EH (cell line): ENCODE measurements at regions not wholly inside any gene's neighbourhood (a gene's known extent, or its start where the extent isn't known, plus 50 kb on each side); places are given as distances from the start of the nearest gene placed in this dataset.

ENCODE experiments used
- DNase-seq: peaks from one replicate; pipeline ENCODE4 v3.0.0-alpha.2; 2015; ENCODE audit warnings: low read depth

- DNase-seq: no peak
These were observed 54.8 kb upstream of the BTRC start for GRCh38 chr10:101299211-101299610.

GRCh38 chr10:101301111-101301731, 52.7 kb upstream of the BTRC start:
- peak; percentile 51 for DNase-seq

DNA sequence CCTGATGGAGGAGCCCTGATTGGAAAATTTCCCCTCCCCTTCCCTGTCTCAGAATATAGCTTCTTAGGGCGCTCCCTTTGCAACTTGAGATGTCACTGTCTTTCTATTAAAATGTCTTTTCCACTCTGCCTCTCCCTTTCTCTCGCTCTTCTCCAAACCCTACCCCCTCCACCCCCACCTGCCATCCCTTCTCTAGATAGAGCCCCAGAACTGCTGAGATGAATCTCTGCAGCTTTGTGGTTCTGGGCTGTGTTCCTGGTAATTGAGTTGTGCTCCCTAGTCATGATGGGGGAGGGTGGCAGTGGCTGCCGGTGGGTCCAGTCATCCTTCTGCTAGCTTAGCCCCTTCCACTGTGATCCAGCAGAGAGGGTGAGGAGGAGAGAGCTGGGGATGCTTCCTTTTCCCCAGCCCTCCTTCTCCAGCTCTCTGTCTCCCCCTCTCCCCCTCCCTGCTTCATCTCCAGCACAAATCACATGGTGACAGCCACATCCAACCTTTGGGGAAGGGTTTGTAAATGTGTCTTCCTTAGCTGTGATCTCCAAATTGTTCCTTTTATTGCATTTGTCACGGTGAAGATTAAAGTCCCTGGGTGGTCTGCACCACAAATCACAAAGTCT, 50.8 kb upstream of the BTRC start:
- DNase-seq: no peak
